ENCODE measurements at regions not wholly inside any gene's neighbourhood (a gene's known extent, or its start where the extent isn't known, plus 50 kb on each side); places are given as distances from the start of the nearest gene placed in this dataset.

DNA sequence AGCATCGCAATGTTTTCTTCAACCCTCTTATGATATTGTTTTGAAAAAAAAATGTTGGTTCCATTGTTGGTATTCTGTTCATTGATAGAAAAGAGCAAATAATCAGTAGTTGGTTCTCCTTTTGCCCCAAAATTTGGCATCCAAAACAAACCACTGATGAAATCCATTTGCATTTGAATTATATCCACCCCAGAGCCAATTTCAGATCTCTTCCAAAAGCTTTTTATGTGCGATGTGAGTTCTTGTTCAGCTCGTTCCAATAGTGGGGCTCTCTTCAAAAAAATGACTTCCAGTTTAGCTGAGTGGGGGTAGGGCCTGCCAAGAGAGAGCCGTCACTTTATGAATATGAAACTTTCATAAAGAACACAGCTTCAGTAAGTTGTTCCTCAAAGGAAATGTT lies 130.7 kb downstream of the DIO2 start:
- no peak for TF ChIP-seq POLR2A (IDR thresholded peaks at IDR 0.05)
- TF ChIP-seq, protein P1, sequence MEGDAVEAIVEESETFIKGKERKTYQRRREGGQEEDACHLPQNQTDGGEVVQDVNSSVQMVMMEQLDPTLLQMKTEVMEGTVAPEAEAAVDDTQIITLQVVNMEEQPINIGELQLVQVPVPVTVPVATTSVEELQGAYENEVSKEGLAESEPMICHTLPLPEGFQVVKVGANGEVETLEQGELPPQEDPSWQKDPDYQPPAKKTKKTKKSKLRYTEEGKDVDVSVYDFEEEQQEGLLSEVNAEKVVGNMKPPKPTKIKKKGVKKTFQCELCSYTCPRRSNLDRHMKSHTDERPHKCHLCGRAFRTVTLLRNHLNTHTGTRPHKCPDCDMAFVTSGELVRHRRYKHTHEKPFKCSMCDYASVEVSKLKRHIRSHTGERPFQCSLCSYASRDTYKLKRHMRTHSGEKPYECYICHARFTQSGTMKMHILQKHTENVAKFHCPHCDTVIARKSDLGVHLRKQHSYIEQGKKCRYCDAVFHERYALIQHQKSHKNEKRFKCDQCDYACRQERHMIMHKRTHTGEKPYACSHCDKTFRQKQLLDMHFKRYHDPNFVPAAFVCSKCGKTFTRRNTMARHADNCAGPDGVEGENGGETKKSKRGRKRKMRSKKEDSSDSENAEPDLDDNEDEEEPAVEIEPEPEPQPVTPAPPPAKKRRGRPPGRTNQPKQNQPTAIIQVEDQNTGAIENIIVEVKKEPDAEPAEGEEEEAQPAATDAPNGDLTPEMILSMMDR (IDR thresholded peaks at IDR 0.05): no peak

All from breast epithelium (tissue), 3 donors.